ENCODE measurements at regions not wholly inside any gene's neighbourhood (a gene's known extent, or its start where the extent isn't known, plus 50 kb on each side); places are given as distances from the start of the nearest gene placed in this dataset.

- DNase-seq: peak; percentile 66
These were observed 61.9 kb upstream of the CIBAR2 start for GRCh38 chr16:85173981-85174751.

- DNase-seq: no peak
These were observed 62.8 kb upstream of the CIBAR2 start for GRCh38 chr16:85174871-85175723.

DNA sequence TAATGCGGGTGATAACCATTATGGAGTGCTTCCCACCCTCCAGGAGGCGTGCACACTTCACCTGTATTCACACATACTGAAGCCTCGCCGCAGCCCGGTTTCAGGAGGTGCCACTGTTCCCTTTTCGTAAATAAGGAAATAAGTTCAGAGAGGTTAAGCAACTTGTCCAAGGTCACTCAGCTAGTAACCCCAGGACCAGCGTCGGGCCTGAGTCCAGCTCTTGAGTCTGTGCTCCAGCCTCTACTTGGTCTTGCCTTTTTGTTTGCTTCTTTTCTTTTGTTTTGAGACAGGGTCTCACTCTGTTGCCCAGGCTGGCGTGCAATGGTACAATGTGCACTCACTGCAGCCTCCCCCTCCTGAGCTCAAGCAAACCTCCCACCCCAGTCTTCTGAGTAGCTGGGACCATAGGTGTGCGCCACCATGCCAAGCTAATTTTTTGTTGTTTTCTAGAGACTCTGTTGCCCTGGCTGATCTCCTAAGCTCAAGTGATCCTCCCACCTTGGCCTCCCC lies 63.5 kb upstream of the CIBAR2 start:
- DNase-seq: no peak

DNA sequence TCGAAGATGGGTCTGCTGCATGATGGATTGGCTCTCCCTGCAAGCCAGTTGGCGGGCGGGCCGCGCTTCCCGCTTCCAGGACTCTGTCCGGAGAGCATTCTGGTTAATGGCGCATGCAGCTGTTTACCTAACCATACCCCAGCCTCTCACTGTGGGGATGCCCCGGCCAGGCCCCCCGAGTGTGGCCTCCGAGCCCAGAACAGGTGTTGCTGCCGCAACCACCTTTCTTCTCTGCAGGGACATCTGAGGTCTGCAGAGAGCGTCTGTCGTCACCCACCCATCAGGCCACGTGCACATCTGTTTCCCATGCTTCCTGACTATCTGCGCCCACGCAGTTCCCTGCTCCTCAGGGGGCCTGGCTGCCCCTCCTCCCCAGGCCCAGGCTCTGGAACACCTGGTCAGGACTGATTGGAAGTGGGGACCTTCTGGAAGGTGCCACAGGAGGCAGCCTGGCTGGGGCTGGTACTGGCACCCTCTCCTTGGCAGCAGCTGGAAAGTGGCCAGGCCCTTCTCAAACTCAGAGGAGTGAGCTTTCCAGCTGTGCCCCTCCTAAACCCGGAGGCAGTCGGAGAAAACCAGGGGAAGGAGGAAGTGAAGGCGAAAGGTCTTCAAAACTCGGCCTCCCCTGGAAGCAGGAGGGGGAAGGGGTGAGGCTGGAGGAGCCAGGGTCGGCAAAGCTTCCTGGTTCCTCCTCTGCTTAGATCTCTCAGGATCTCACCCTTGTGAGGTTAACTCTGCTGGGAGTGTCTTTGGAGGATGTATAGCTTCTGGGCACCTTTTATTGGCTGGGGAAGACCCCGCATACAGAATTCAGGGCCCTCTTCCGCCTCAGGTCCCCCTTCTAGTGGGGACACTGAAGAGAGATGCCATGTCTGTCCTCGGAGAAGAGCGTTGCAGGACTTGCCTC lies 64.5 kb upstream of the CIBAR2 start:
- peak; percentile 81 for DNase-seq

GRCh38 chr16:85177448-85177846 lies 65.2 kb upstream of the CIBAR2 start:
- no peak for DNase-seq

- no peak for DNase-seq
These were observed 65.8 kb upstream of the CIBAR2 start for GRCh38 chr16:85178006-85178591.

- DNase-seq: no peak
These were observed 66.3 kb upstream of the CIBAR2 start for GRCh38 chr16:85178596-85178995.

- DNase-seq: no peak
These were observed 67.2 kb upstream of the CIBAR2 start for GRCh38 chr16:85179344-85180046.

GRCh38 chr16:85180047-85180826 lies 68.0 kb upstream of the CIBAR2 start:
- no peak for DNase-seq

DNA sequence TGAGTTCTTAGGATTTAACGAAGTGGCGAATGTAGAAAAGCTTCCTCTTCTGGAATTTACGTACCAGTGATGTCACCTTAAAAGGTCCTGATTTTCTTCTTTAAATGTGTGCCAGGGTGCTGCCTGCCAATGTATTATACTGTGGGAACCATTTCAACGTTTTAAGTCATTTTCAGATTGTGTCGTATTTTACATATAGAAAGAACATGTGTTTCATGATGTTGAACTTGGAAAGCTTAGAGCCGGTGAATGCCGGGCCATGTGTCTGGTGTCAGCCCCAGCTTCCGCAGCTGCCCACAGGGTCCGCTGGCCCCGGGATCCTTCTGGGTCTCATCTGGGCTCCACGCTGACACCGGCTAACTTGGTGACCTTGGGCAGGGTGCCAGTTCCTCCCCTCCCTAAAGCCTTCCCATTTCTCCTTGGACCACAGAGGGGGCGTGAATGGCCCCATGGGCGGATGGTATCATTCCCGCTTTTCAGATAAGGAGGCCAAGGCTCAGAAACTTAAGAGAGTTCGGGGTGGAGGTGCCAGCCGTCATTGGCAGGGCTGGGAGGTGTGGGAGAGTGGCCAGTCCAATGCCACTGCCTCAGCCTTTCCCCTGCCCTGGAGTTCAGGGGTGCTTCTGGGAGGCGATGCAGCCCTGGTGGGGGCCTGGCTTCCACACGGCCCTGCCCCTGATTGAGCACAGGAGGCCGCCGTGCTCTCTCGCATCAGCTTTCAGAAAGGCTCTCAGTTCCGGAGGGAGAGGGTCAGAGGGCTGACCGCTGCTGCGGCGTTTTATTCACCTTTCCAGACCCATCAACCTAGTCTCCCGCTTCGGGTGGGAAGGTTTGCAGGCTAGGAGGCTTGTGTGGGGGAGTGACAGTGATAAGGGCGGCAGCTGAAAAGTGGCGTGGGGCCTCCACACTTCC lies 68.8 kb upstream of the CIBAR2 start:
- DNase-seq: no peak

DNA sequence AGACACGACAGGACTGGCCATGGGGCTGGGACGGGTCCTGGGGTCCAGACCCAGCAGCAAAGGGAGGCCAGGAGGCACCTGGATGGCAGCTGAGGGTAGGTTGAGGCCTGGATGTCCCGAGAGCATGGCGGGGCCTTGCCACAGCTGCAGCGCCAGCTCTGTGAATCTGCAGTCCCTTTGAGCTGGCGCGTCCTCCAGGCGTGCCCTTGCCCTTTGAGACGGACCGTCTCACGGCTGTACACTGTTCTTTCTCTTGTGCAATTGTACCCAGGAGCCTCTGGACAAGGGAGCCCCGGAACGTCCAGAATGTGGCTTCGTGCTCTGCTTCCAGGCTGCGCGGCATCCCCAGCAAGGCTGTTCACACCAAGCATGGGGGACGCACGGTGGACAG lies 69.5 kb upstream of the CIBAR2 start:
- DNase-seq: no peak

- no peak for DNase-seq
These were observed 70.0 kb upstream of the CIBAR2 start for GRCh38 chr16:85182286-85182685.

GRCh38 chr16:85182774-85183173 lies 70.5 kb upstream of the CIBAR2 start:
- DNase-seq: no peak

- no peak for DNase-seq
These were observed 71.3 kb upstream of the CIBAR2 start for GRCh38 chr16:85183564-85183963.

DNA sequence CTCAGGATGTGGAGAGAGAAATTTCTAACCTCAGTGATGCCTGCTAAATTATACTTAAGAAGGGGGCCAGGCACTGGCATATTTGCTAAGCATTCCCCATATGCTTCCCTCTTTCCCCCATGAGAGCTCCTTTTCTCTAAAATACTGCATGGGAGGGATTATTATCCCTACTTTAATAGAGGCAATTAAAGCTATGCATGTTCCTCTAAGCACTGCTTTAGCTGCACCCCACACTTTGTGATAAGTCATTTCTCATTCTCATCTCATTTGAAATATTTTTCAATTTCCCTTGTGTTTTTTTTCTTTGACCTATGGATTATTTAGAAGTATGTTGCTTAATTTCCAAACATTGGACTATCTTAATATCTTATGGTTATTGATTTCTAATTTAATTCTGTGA lies 72.1 kb upstream of the CIBAR2 start:
- no peak for DNase-seq

GRCh38 chr16:85185303-85186100 lies 73.2 kb upstream of the CIBAR2 start:
- DNase-seq: no peak

DNA sequence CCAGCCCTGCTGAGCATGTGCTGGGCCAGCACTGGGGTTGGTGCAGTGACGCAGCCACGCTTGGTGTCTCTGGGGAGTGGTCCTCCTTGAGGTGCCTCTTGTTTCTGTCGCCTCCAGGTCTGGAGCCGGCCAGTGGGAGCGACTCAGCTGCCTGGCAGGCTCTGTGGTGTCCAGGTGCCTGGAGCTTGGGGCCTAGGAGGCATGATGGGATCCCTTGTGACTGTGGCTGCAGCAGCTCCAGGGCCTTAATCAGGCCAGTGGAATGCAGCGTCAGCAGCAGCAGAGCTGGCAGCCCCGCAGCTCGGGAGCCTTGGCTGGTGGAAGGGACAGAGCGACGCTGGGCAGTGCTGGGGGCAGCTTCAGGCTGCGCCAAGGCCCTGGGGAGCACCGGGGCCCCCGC lies 74.7 kb upstream of the CIBAR2 start:
- DNase-seq: no peak

GRCh38 chr16:85187447-85187846 lies 75.2 kb upstream of the CIBAR2 start:
- no peak for DNase-seq

- no peak for DNase-seq
These were observed 75.6 kb upstream of the CIBAR2 start for GRCh38 chr16:85187886-85188285.

All from COR-L47 (cell line).